GM23338 (cell line): ENCODE measurements at regions not wholly inside any gene's neighbourhood (a gene's known extent, or its start where the extent isn't known, plus 50 kb on each side); places are given as distances from the start of the nearest gene placed in this dataset.

Source experiments
- ATAC-seq: fragments of 200-7000 bp; cut with Tn5 transposase; 3 replicates; pipeline ENCODE4 v1.9.1; 2020
- DNase-seq: peaks from one replicate; pipeline ENCODE4 v3.0.0-alpha.2; 2015; ENCODE audit warnings: low spot score
- H2AFZ ChIP-seq: fragments of 200-600 bp; sonication (generic); 2 replicates; pipeline ENCODE4 v1.8.0; 2016; ENCODE audit warnings: antibody characterized with exemption, mild to moderate bottlenecking, moderate library complexity
- H3F3A ChIP-seq: fragments of 200-600 bp; sonication (generic); replicated peaks from 2 replicates; pipeline ENCODE4 v1.8.0; 2017; ENCODE audit warnings: antibody characterized with exemption, mixed run types, low read depth
- H3K27ac ChIP-seq: fragments of 200-600 bp; sonication (generic); 2 replicates; pipeline ENCODE4 v1.6.1; 2016; ENCODE audit warnings: low read depth
- H3K27me3 ChIP-seq: fragments of 200-600 bp; sonication (generic); 2 replicates; pipeline ENCODE4 v1.8.0; 2016; ENCODE audit warnings: mild to moderate bottlenecking, mixed run types, moderate library complexity; ENCODE audit not compliant: insufficient read depth
- H3K36me3 ChIP-seq: fragments of 200-600 bp; sonication (generic); 2 replicates; pipeline ENCODE4 v1.8.0; 2016; ENCODE audit warnings: mild to moderate bottlenecking; ENCODE audit not compliant: insufficient read depth
- H3K4me1 ChIP-seq: fragments of 200-600 bp; sonication (generic); 2 replicates; pipeline ENCODE4 v1.8.0; 2016; ENCODE audit warnings: mild to moderate bottlenecking, moderate library complexity; ENCODE audit not compliant: insufficient read depth
- H3K4me2 ChIP-seq: fragments of 200-600 bp; sonication (generic); 2 replicates; pipeline ENCODE4 v1.7.1; 2017; ENCODE audit warnings: mixed run types
- H3K4me3 ChIP-seq: fragments of 200-600 bp; sonication (generic); 2 replicates; pipeline ENCODE4 v1.6.1; 2016; ENCODE audit warnings: mixed run types
- H3K79me2 ChIP-seq: fragments of 200-600 bp; sonication (generic); replicated peaks from 2 replicates; pipeline ENCODE4 v1.8.0; 2017; ENCODE audit warnings: mild to moderate bottlenecking; ENCODE audit not compliant: insufficient read depth
- H3K9me2 ChIP-seq: fragments of 200-600 bp; sonication (generic); 2 replicates; pipeline ENCODE4 v1.8.0; 2017; ENCODE audit not compliant: insufficient read depth
- H4K20me1 ChIP-seq: fragments of 200-600 bp; sonication (generic); replicated peaks from 2 replicates; pipeline ENCODE4 v1.8.0; 2017; ENCODE audit warnings: mild to moderate bottlenecking; ENCODE audit not compliant: insufficient read depth
- H3K27ac Mint-ChIP-seq: 2 replicates; pipeline ENCODE4 v1.8.0; 2020; ENCODE audit warnings: inconsistent platforms, mild to moderate bottlenecking, moderate library complexity, mixed read lengths
- H3K27me3 Mint-ChIP-seq: 3 replicates; pipeline ENCODE4 v1.8.0; 2022; ENCODE audit warnings: low read depth, mild to moderate bottlenecking, moderate library complexity, mixed read lengths, inconsistent platforms; ENCODE audit not compliant: insufficient read depth, poor library complexity
- H3K36me3 Mint-ChIP-seq: 3 replicates; pipeline ENCODE4 v1.8.0; 2021; ENCODE audit warnings: low read depth, mild to moderate bottlenecking, inconsistent platforms, moderate library complexity, mixed read lengths
- H3K4me1 Mint-ChIP-seq: 3 replicates; pipeline ENCODE4 v1.8.0; 2020; ENCODE audit warnings: mild to moderate bottlenecking, inconsistent platforms, mixed read lengths
- H3K4me3 Mint-ChIP-seq: 3 replicates; pipeline ENCODE4 v1.8.0; 2021; ENCODE audit warnings: moderate library complexity, mild to moderate bottlenecking, inconsistent platforms, mixed read lengths
- H3K9me3 Mint-ChIP-seq: 3 replicates; pipeline ENCODE4 v1.8.0; 2020; ENCODE audit warnings: moderate library complexity, mild to moderate bottlenecking, inconsistent platforms, mixed read lengths
- CREB1 ChIP-seq: fragments of 250-450 bp; sonication (Bioruptor Pico); IDR thresholded peaks from 2 replicates; pipeline ENCODE4 v1.5.0; 2020; ENCODE audit warnings: low read depth, mild to moderate bottlenecking, moderate library complexity
- CTCF ChIP-seq, 2 experiments: fragments of 200-600 bp in 1 of 2; sonication (generic) in 1 of 2; conservative IDR thresholded peaks; 2 replicates each; pipeline versions ENCODE4 v1.5.1 to v1.6.1; 2016 to 2017; ENCODE audit warnings: antibody characterized with exemption in 2 of 2, low read depth in 2 of 2, mild to moderate bottlenecking in 2 of 2, moderate library complexity in 1 of 2
- ETS1 ChIP-seq: IDR thresholded peaks from 2 replicates; pipeline ENCODE4 v1.6.1; 2016; ENCODE audit warnings: antibody characterized with exemption
- POLR2AphosphoS5 ChIP-seq: IDR thresholded peaks from 2 replicates; pipeline ENCODE4 v1.6.1; 2016; ENCODE audit warnings: antibody characterized with exemption, low read depth
- REST ChIP-seq: IDR thresholded peaks from one replicate; pipeline ENCODE4 v1.6.1; 2018; ENCODE audit warnings: antibody characterized with exemption; ENCODE audit not compliant: unreplicated experiment
- ZNF114 ChIP-seq: fragments of 250-450 bp; sonication (Bioruptor Pico); IDR thresholded peaks from 2 replicates; pipeline ENCODE4 v1.5.0; 2020; ENCODE audit warnings: mild to moderate bottlenecking, moderate library complexity
- ZNF462 ChIP-seq: fragments of 250-450 bp; sonication (Bioruptor Pico); IDR thresholded peaks from 2 replicates; pipeline ENCODE4 v1.5.0; 2020; ENCODE audit warnings: mild to moderate bottlenecking, moderate library complexity

- Histone ChIP-seq H3K27me3 (no peaks in the 10 kb centered on the region), H4K20me1 (no peaks in the 10 kb centered on the region), H3K79me2 (no peaks in the 10 kb centered on the region), H3K36me3 (no peaks in the 10 kb centered on the region), H3F3A (no peaks in the 10 kb centered on the region), H2AFZ (no peak overlapping the region), H3K4me3 (no peak overlapping the region), H3K9me2 (peaks cover 11% of the 10 kb centered on the region), H3K4me2 (no peak overlapping the region), H3K27ac (no peak overlapping the region), H3K4me1 (peaks cover 10% of the 10 kb centered on the region)
- ATAC-seq, result peak; percentile 66
- H3K27me3 Mint-ChIP-seq, result no peaks in the 10 kb centered on the region
- peaks cover 1% of the 10 kb centered on the region; the same call in 1 of the 3 replicates for H3K36me3 Mint-ChIP-seq
- peaks cover 13% of the 10 kb centered on the region for H3K4me1 Mint-ChIP-seq
- H3K27ac Mint-ChIP-seq, result no peak overlapping the region
- H3K4me3 Mint-ChIP-seq, result no peak overlapping the region
- TF ChIP-seq REST (no peak), ZNF462 (no peak), CREB1 (CRISPR knock-in tag) (no peak), POLR2AphosphoS5 (no peak), ETS1 (no peak), ZNF114 (no peak), CTCF (conservative IDR thresholded peaks at IDR 0.05; ENCODE audit: low read depth in 2 of 2) (no peak)
- peaks cover 2% of the 10 kb centered on the region; the same call in 1 of the 3 replicates for H3K9me3 Mint-ChIP-seq
- DNase-seq, result peak; percentile 55
These were observed 902.9 kb downstream of the EPHA3 start for GRCh38 chr3:90010341-90010740.
